Mucosa of rectum (tissue), 2 donors: ENCODE measurements at regions not wholly inside any gene's neighbourhood (a gene's known extent, or its start where the extent isn't known, plus 50 kb on each side); places are given as distances from the start of the nearest gene placed in this dataset.

ENCODE experiments used
- H3K27ac ChIP-seq, 2 donors: one replicate each; pipeline ENCODE4 v1.7.0; 2013; ENCODE audit warnings: inconsistent platforms in 2 of 2, low read depth in 2 of 2, low read length in 2 of 2
- H3K27me3 ChIP-seq, 2 donors: one replicate each; pipeline ENCODE4 v1.7.0; 2013; ENCODE audit warnings: low read length in 2 of 2; ENCODE audit not compliant: control insufficient read depth in 2 of 2, insufficient read depth in 2 of 2
- H3K36me3 ChIP-seq, 2 donors: one replicate each; pipeline ENCODE4 v1.7.0; 2013; ENCODE audit warnings: low read length in 2 of 2; ENCODE audit not compliant: control insufficient read depth in 2 of 2, insufficient read depth in 2 of 2
- H3K4me1 ChIP-seq, 2 donors: one replicate each; pipeline ENCODE4 v1.7.0; 2013; ENCODE audit warnings: low read length in 2 of 2, mild to moderate bottlenecking in 1 of 2; ENCODE audit not compliant: control insufficient read depth in 2 of 2, insufficient read depth in 2 of 2
- H3K4me3 ChIP-seq, 2 donors: one replicate each; pipeline ENCODE4 v1.7.0; 2013; ENCODE audit warnings: low read length in 2 of 2
- H3K9ac ChIP-seq, 2 donors: one replicate each; pipeline ENCODE4 v1.7.0; 2013; ENCODE audit warnings: low read length in 2 of 2, low read depth in 1 of 2, mild to moderate bottlenecking in 1 of 2
- H3K9me3 ChIP-seq, 2 donors: one replicate each; pipeline ENCODE4 v1.7.0; 2013; ENCODE audit warnings: low read length in 2 of 2; ENCODE audit not compliant: control insufficient read depth in 2 of 2
- donor health status: healthy.
- donor health status: Normal muscosa, but diverticular disease.

GRCh38 chr12:118553856-118554504 is 177.6 kb downstream of the SUDS3 start:
- no peak overlapping the region for H3K9ac ChIP-seq
- no peak overlapping the region for H3K27ac ChIP-seq
- peaks cover 0 to 2% of the 10 kb centered on the region in 2 donors for H3K9me3 ChIP-seq
- H3K4me3 ChIP-seq: no peak overlapping the region
- no peaks in the 10 kb centered on the region for H3K36me3 ChIP-seq
- no peaks in the 10 kb centered on the region for H3K27me3 ChIP-seq
- H3K4me1 ChIP-seq: no peaks in the 10 kb centered on the region

- Histone ChIP-seq H3K9ac (no peak overlapping the region), H3K4me1 (no peaks in the 10 kb centered on the region), H3K4me3 (no peak overlapping the region), H3K27me3 (no peaks in the 10 kb centered on the region), H3K27ac (no peak overlapping the region), H3K36me3 (no peaks in the 10 kb centered on the region), H3K9me3 (no peaks in the 10 kb centered on the region)
These were observed 182.6 kb downstream of the SUDS3 start for GRCh38 chr12:118558941-118559340.

DNA sequence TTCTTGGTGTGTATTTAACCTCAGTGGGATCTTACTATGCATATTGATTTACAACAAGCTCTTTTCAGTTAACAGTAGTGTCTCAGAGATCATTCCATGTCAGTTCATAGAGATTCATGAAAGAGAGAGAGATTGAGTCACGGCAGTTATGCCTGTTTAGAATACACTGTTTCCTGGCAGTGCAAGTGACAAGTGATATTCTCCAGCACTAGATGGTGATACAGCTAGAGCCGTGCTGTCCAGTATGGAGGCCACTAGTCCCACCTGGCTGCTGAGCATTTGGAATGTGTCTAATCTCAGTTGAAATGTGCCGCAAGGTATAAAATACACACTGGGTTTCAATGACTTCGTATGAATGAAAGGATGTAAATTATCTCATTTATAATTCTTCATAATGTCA is 184.4 kb downstream of the SUDS3 start:
- H3K36me3 ChIP-seq: no peaks in the 10 kb centered on the region
- no peak overlapping the region for H3K4me3 ChIP-seq
- H3K4me1 ChIP-seq: no peaks in the 10 kb centered on the region
- no peaks in the 10 kb centered on the region for H3K9me3 ChIP-seq
- H3K27ac ChIP-seq: no peak overlapping the region
- H3K27me3 ChIP-seq: no peaks in the 10 kb centered on the region
- H3K9ac ChIP-seq: no peak overlapping the region

DNA sequence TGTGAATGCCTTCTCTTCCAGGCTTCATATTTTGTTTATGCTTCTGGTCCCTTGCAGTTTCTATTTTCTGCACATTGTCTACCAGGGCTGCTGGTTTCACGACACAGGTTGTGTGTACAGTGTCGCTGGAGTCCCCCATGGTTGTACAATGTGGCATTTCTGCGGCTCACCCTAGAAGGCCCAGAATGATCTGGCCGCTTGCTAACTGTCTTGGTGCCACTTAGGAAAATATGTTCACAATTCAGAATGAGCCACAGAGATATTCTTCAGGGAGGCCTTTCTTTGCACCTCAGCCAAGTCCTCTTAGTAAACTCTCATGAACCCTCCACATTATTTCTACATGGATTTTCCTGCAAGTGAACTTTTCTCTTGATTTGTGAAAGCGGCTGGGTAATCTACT is 195.4 kb downstream of the SUDS3 start:
- Histone ChIP-seq H3K36me3 (no peaks in the 10 kb centered on the region), H3K4me1 (no peaks in the 10 kb centered on the region), H3K9me3 (no peaks in the 10 kb centered on the region), H3K27me3 (no peaks in the 10 kb centered on the region), H3K9ac (no peak overlapping the region), H3K4me3 (no peak overlapping the region), H3K27ac (no peak overlapping the region)

- no peaks in the 10 kb centered on the region for H3K4me1 ChIP-seq
- no peak overlapping the region for H3K9ac ChIP-seq
- no peak overlapping the region for H3K4me3 ChIP-seq
- no peaks in the 10 kb centered on the region for H3K27me3 ChIP-seq
- H3K36me3 ChIP-seq: no peaks in the 10 kb centered on the region
- H3K27ac ChIP-seq: no peak overlapping the region
- H3K9me3 ChIP-seq: no peaks in the 10 kb centered on the region
These were observed 197.9 kb downstream of the SUDS3 start for GRCh38 chr12:118574288-118574687.

DNA sequence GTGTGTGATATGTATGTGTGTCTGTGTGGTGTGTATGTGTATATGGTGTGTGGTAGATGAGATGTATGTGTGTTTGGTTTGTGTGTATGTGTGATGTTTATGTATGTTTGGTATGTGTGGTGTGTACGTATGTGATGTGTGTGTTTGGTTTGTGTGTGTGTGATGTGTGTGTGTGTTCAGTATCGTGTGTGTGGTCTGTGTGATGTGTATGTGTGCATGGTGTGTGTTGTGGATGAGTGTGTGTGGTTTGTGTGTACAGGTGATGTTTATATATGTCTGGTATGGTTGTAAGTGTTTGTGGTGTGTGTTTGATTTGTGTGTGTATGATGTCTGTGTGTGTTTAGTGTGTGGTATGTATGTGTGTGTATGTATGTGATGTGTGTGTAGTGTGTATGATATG is 199.4 kb downstream of the SUDS3 start:
- Histone ChIP-seq H3K27ac (no peak overlapping the region), H3K9me3 (no peaks in the 10 kb centered on the region), H3K36me3 (no peaks in the 10 kb centered on the region), H3K9ac (no peak overlapping the region), H3K27me3 (no peaks in the 10 kb centered on the region), H3K4me3 (no peak overlapping the region), H3K4me1 (no peaks in the 10 kb centered on the region)

DNA sequence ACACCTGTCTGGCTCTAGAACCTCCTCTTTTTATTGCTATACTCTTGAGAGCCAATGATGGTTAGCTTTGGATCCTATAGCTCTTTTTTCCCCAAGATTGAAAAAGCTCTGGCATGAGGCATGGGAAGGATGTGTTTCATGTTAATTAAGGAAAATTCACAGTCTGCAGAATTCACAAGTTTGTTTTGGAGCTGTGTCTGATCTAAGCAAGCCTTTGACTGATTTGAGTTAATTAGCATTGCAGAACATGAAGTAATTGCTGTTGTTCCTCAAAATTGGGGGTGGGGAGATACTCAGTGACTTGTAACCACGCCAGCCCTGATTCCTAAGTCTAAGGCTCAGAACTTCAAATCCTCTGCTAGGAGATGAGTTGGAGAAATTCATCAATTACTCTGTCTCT is 205.0 kb downstream of the SUDS3 start:
- H3K4me3 ChIP-seq: no peak overlapping the region
- H3K27me3 ChIP-seq: no peaks in the 10 kb centered on the region
- no peaks in the 10 kb centered on the region for H3K36me3 ChIP-seq
- no peak overlapping the region for H3K27ac ChIP-seq
- H3K9me3 ChIP-seq: no peaks in the 10 kb centered on the region
- no peaks in the 10 kb centered on the region for H3K4me1 ChIP-seq
- no peak overlapping the region for H3K9ac ChIP-seq

- H3K9me3 ChIP-seq: no peaks in the 10 kb centered on the region
These were observed 206.5 kb downstream of the SUDS3 start for GRCh38 chr12:118582863-118583262.

DNA sequence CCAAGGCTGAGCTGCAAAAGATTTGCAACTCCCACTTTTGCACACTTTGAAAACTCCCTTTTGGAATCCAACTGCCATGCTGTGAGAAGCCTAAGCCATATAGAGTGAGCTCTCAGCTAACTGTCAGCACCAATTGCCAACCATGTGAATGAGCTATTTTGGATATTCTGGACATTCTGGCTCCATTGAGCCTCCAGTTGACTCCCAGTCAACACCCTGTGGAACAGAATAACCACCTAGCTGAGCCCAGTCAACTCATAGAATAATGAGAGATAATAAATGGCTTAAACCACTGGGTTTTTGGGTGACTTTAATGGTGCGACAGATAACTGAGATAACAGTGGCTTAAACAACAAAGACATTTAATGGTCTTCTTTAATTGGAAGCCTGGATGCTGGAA is 210.1 kb downstream of the SUDS3 start:
- Histone ChIP-seq H3K27me3 (no peaks in the 10 kb centered on the region), H3K9me3 (no peaks in the 10 kb centered on the region), H3K9ac (no peak overlapping the region), H3K27ac (no peak overlapping the region), H3K4me3 (no peak overlapping the region), H3K4me1 (no peaks in the 10 kb centered on the region), H3K36me3 (no peaks in the 10 kb centered on the region)

More at GRCh38 chr12:118582863-118583262, 206.5 kb downstream of the SUDS3 start:
- Histone ChIP-seq H3K4me3 (no peak overlapping the region), H3K27ac (no peak overlapping the region), H3K36me3 (no peaks in the 10 kb centered on the region), H3K27me3 (no peaks in the 10 kb centered on the region), H3K9ac (no peak overlapping the region), H3K4me1 (no peaks in the 10 kb centered on the region)

DNA sequence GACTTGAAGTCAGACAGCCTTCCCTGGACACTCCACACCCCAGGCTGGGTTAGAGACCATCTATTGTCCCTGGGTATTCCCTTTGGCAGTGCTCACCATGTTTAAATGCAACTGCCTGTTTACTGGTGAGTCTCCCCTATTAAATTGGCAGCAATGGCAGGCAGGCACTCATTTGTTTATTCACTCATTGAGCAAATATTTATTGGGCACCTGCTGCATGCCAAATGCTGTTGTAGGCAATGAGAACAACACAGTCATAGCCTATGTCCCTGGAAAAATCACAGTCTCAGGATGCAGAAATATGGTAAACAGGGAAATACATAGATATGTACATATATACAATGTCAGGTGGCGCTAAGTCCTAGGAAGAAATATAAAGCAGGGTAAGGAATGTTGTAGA is 212.8 kb downstream of the SUDS3 start:
- Histone ChIP-seq H3K9ac (no peak overlapping the region), H3K4me3 (no peak overlapping the region), H3K36me3 (no peaks in the 10 kb centered on the region), H3K9me3 (no peaks in the 10 kb centered on the region), H3K27ac (no peak overlapping the region), H3K4me1 (no peaks in the 10 kb centered on the region), H3K27me3 (no peaks in the 10 kb centered on the region)
